Heart left ventricle (tissue), 16 donors: ENCODE measurements at regions not wholly inside any gene's neighbourhood (a gene's known extent, or its start where the extent isn't known, plus 50 kb on each side); places are given as distances from the start of the nearest gene placed in this dataset.

Experiments used
- ATAC-seq, 4 donors: fragments of 200-7000 bp; cut with Tn5 transposase; one replicate each; pipeline ENCODE4 v1.9.1; 2020 to 2022; ENCODE audit warnings: moderate library complexity in 4 of 4, mild to moderate bottlenecking in 3 of 4, moderate number of reproducible peaks in 1 of 4
- DNase-seq, 5 donors: peaks; one replicate each; pipeline ENCODE4 v3.0.0-alpha.2; 2020
- H3K27ac ChIP-seq, 12 donors: fragments of 200-600 bp; sonication (generic) in 4 of 12; one replicate each; pipeline versions ENCODE4 v1.5.0 to v1.8.0; 2016 to 2022; ENCODE audit warnings: mild to moderate bottlenecking in 2 of 12
- H3K27me3 ChIP-seq, 9 donors: fragments of 200-600 bp; sonication (generic) in 2 of 9; one replicate each; pipeline versions ENCODE4 v1.5.1 to v1.8.0; 2016 to 2022; ENCODE audit warnings: mild to moderate bottlenecking in 3 of 9
- H3K36me3 ChIP-seq, 9 donors: fragments of 200-600 bp; sonication (generic) in 2 of 9; one replicate each; pipeline versions ENCODE4 v1.5.0 to v1.8.0; 2018 to 2022; ENCODE audit warnings: mild to moderate bottlenecking in 2 of 9
- H3K4me1 ChIP-seq, 12 donors: fragments of 200-600 bp; sonication (generic) in 4 of 12; one replicate each; pipeline versions ENCODE4 v1.5.0 to v1.8.0; 2016 to 2022; ENCODE audit warnings: mild to moderate bottlenecking in 3 of 12
- H3K4me3 ChIP-seq, 12 donors: fragments of 200-600 bp; sonication (generic) in 4 of 12; one replicate each; pipeline versions ENCODE4 v1.5.0 to v1.8.0; 2017 to 2022; ENCODE audit warnings: mild to moderate bottlenecking in 9 of 12, moderate library complexity in 4 of 12
- H3K9me3 ChIP-seq, 12 donors: fragments of 200-600 bp; sonication (generic) in 4 of 12; one replicate each; pipeline versions ENCODE4 v1.5.0 to v1.8.0; 2016 to 2022; ENCODE audit warnings: mild to moderate bottlenecking in 1 of 12
- CTCF ChIP-seq, 12 donors: fragments of 200-600 bp; sonication (generic) in 4 of 12; IDR thresholded peaks; one replicate each; pipeline versions ENCODE4 v1.5.0 to v1.8.0; 2018 to 2022; ENCODE audit warnings: antibody characterized with exemption in 12 of 12, mild to moderate bottlenecking in 5 of 12
- POLR2A ChIP-seq, 2 donors: fragments of 450-650 bp; IDR thresholded peaks; one replicate each; pipeline ENCODE4 v1.6.1; 2017; ENCODE audit warnings: antibody characterized with exemption in 2 of 2, mild to moderate bottlenecking in 2 of 2, moderate library complexity in 2 of 2
- WGBS, 4 donors: extraction: QIAGEN DNeasy Blood & Tissue Kit in 2 of 4; methylation state at CpG; one replicate each; pipeline versions ENCODE4 v1.1.5 to v1.1.7; 2013 to 2018; 5-methylcytosine and 5-hydroxymethylcytosine counted together
- intact Hi-C, 10 donors: fragments of 100-400 bp; cut with DNase I; formaldehyde crosslinking; loops; one replicate each; pipeline versions ENCODE4 v1.11.1 to v1.14.2; 2022
- donor health status: ischemic (EF 13 %, LVEDD 7.1; RV severe dilation, severe dysfunction).
- donor health status: healthy with polysubstance abuse.
- donor health status: DM: no; HTN: yes; CAD: no.
- donor health status: DM: no; HTN: no; CAD: no.
- donor health status: ischemic (EF 25% LVEDD 6.9; RV normal size, moderate dysfunction).
- donor health status: ischemic (EF 25% LVEDD 5.7; RV mildly dilated, moderate dysfunction).
- donor health status: healthy.
- donor health status: DM: yes; HTN: yes; CAD: no.
- donor health status: ischemic (EF 35%, LVEDD 5.7; RV mildly dilated, moderate dysfunction).
- donor health status: nonischemic (EF 11% LVEDD 7.7; RV severe dilation, severe dysfunction).
- donor health status: DM: yes; HTN: yes; CAD: no.
- donor health status: PGD.
- donor health status: ischemic (EF 29% LVEDD 5.4; RV normal size, mild dysfunction).
- donor health status: nonischemic (EF 23%, LVEDD 6.1; RV moderate dilation, normal function).

DNA sequence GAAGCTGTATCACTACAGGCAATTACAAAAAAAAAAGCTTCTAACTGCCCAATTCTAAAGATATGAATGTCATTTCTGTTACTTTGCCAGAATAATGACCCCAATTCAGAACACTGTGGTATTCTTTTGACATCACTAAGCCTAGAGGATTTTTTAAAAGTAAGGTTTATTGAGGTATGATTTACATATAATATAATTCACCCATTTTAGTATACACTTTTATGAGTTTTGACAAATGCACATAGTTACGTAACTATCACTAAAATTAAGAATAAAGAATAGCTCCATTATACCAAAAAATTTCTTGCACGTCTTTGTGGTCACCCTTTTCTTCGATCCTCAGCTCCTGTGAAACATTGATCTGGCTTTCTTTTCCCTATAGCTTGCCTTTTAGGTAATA is 74.0 kb upstream of the PLSCR5 start:
- Histone ChIP-seq H3K27me3 (no peaks in the 10 kb centered on the region), H3K4me1 (peaks cover 0 to 4% (median 0%) of the 10 kb centered on the region in 12 donors), H3K27ac (no peak overlapping the region), H3K9me3 (peaks cover 0 to 3% (median 0%) of the 10 kb centered on the region in 12 donors), H3K4me3 (no peak overlapping the region), H3K36me3 (no peaks in the 10 kb centered on the region)
- TF ChIP-seq CTCF (IDR thresholded peaks at IDR 0.05) (no peak), POLR2A (IDR thresholded peaks at IDR 0.05) (no peak)
- 68 to 88% (median 84%) methylated on average over 3 of the region's 3 CpGs for WGBS, 4 donors
- intact Hi-C loops = no loop called here
- DNase-seq = no peak
- no peak for ATAC-seq

DNA sequence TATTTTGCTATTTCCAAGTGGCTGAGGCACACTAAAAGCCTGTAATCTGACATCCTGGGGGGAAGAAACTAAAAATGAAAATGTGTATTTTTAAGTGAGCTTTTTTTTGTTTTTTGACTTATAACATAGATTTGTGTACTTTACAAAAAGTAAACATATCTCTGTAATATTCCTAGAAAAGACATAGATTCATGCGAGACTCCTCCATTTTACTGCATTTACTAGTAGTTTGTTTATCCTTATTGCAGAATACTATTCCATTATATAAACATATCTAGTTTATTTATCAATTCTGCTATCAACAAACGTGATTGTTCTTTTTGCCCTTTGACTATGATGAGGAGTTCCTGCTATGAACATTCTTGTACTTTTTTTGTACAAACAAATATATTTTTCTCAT is 67.8 kb upstream of the PLSCR5 start:
- ATAC-seq (no peak), DNase-seq (no peak)
- intact Hi-C loops = no loop called here
- TF ChIP-seq POLR2A (IDR thresholded peaks at IDR 0.05) (no peak), CTCF (IDR thresholded peaks at IDR 0.05) (no peak)
- no peak overlapping the region for H3K4me3 ChIP-seq
- no peaks in the 10 kb centered on the region for H3K4me1 ChIP-seq
- H3K36me3 ChIP-seq = no peaks in the 10 kb centered on the region
- H3K27ac ChIP-seq = no peak overlapping the region
- H3K9me3 ChIP-seq = peaks cover 0 to 3% (median 0%) of the 10 kb centered on the region in 12 donors
- 70 to 82% (median 73%) methylated on average over 2 of the region's 2 CpGs for WGBS, 4 donors
- H3K27me3 ChIP-seq = no peaks in the 10 kb centered on the region

DNA sequence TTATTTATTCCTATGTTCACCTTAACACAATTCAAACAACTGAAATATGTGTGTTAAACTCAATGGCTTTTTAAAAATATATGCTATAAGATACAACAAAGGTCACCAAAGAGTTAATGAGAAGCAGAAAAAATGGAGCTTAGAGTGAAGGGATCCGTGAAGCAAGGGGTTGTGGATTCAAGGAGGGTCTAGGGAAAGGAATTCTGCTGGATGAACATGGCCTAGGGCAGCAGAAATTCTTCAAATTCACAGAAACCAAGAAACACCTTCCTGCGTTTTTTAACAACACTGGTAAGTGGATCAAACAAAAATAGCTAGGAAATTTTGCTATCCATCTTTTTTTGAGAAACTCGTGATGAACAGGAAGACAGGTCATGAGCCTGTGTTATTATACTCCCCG is 59.3 kb upstream of the PLSCR5 start:
- no peaks in the 10 kb centered on the region for H3K27me3 ChIP-seq
- no peaks in the 10 kb centered on the region for H3K36me3 ChIP-seq
- no peak for TF ChIP-seq CTCF (IDR thresholded peaks at IDR 0.05)
- TF ChIP-seq POLR2A (IDR thresholded peaks at IDR 0.05) = no peak
- DNase-seq (no peak), ATAC-seq (no peak)
- H3K27ac ChIP-seq = no peak overlapping the region
- intact Hi-C loops = no loop called here
- 51 to 61% (median 58%) methylated on average over 4 of the region's 4 CpGs for WGBS, 4 donors
- H3K4me1 ChIP-seq = no peaks in the 10 kb centered on the region
- no peak overlapping the region for H3K4me3 ChIP-seq
- H3K9me3 ChIP-seq = peaks cover 0 to 14% (median 0%) of the 10 kb centered on the region in 12 donors

GRCh38 chr3:146658841-146659240 is 53.7 kb upstream of the PLSCR5 start:
- ATAC-seq = no peak
- no peaks in the 10 kb centered on the region for H3K27me3 ChIP-seq
- no peaks in the 10 kb centered on the region for H3K4me1 ChIP-seq
- no peaks in the 10 kb centered on the region for H3K36me3 ChIP-seq
- H3K4me3 ChIP-seq = no peak overlapping the region
- TF ChIP-seq POLR2A (IDR thresholded peaks at IDR 0.05) (no peak), CTCF (IDR thresholded peaks at IDR 0.05) (no peak)
- 58 to 63% (median 59%) methylated on average over 2 of the region's 2 CpGs for WGBS, 4 donors
- H3K9me3 ChIP-seq = peaks cover 0 to 23% (median 0%) of the 10 kb centered on the region in 12 donors
- intact Hi-C loops = no loop called here
- no peak overlapping the region for H3K27ac ChIP-seq
- DNase-seq = no peak
